Parathyroid adenoma (tissue), 2 donors: ENCODE measurements at regions not wholly inside any gene's neighbourhood (a gene's known extent, or its start where the extent isn't known, plus 50 kb on each side); places are given as distances from the start of the nearest gene placed in this dataset.

Experiments
- H2AFZ ChIP-seq: fragments of 300-600 bp; sonication (generic); one replicate; pipeline ENCODE4 v1.7.0; 2017; ENCODE audit warnings: antibody characterized with exemption, mild to moderate bottlenecking
- H3K27ac ChIP-seq: fragments of 300-600 bp; sonication (generic); one replicate; pipeline ENCODE4 v1.7.0; 2017
- H3K27me3 ChIP-seq: fragments of 300-600 bp; sonication (generic); one replicate; pipeline ENCODE4 v1.7.0; 2017; ENCODE audit warnings: low read length; ENCODE audit not compliant: control insufficient read depth, insufficient read depth
- H3K36me3 ChIP-seq: fragments of 300-600 bp; sonication (generic); one replicate; pipeline ENCODE4 v1.7.0; 2017; ENCODE audit warnings: low read length; ENCODE audit not compliant: control insufficient read depth, insufficient read depth
- H3K4me1 ChIP-seq: fragments of 300-600 bp; sonication (generic); one replicate; pipeline ENCODE4 v1.7.0; 2017; ENCODE audit warnings: control low read depth
- H3K4me2 ChIP-seq: fragments of 300-600 bp; sonication (generic); one replicate; pipeline ENCODE4 v1.7.0; 2017; ENCODE audit warnings: low read length
- H3K4me3 ChIP-seq: fragments of 300-600 bp; sonication (generic); one replicate; pipeline ENCODE4 v1.7.0; 2017; ENCODE audit warnings: low read depth, low read length
- H3K79me2 ChIP-seq: fragments of 300-600 bp; sonication (generic); one replicate; pipeline ENCODE4 v1.7.0; 2017; ENCODE audit warnings: control low read depth
- H3K9ac ChIP-seq: fragments of 300-600 bp; sonication (generic); one replicate; pipeline ENCODE4 v1.7.0; 2017; ENCODE audit warnings: mild to moderate bottlenecking
- H3K9me3 ChIP-seq: fragments of 300-600 bp; sonication (generic); one replicate; pipeline ENCODE4 v1.7.0; 2017; ENCODE audit warnings: low read length; ENCODE audit not compliant: control insufficient read depth
- CTCF ChIP-seq: fragments of 300-600 bp; sonication (generic); IDR thresholded peaks from one replicate; pipeline ENCODE4 v1.7.0; 2017; ENCODE audit warnings: antibody characterized with exemption, mild to moderate bottlenecking
- donor health status: primary hyperparathyroidism.

- Histone ChIP-seq H3K9me3 (no peaks in the 10 kb centered on the region), H3K27me3 (no peaks in the 10 kb centered on the region), H3K4me2 (no peak overlapping the region), H3K79me2 (no peaks in the 10 kb centered on the region), H3K4me1 (no peaks in the 10 kb centered on the region), H3K27ac (no peak overlapping the region), H2AFZ (no peak overlapping the region), H3K4me3 (no peak overlapping the region), H3K36me3 (no peaks in the 10 kb centered on the region), H3K9ac (no peak overlapping the region)
- TF ChIP-seq CTCF, result no peak
Observed at GRCh38 chr2:176447616-176448015, 178.4 kb downstream of the MTX2 start.

DNA sequence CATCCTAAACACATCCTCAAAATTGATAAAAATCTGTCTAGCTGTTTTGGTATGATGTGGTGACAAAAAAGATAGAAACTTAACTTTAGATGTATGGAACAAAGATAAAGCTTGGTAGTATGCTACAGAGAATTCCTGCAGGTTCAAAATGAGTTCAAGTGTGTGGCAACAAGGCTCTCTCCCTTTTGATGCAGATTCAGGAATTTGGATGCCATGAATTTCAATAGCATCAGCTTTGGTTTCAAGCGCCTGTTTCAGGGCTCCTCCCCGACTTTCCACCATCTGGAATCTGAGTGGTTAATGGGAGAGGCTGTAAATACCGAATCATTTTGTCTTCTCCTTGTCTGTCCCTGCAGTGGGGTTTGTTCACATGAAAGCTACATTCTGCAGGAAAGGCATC, 180.6 kb downstream of the MTX2 start:
- H3K4me2 ChIP-seq, result no peak overlapping the region
- no peak overlapping the region for H3K4me3 ChIP-seq
- no peak overlapping the region for H3K9ac ChIP-seq
- H3K27ac ChIP-seq, result no peak overlapping the region
- no peak overlapping the region for H2AFZ ChIP-seq
- no peaks in the 10 kb centered on the region for H3K79me2 ChIP-seq
- H3K27me3 ChIP-seq, result no peaks in the 10 kb centered on the region
- no peak for TF ChIP-seq CTCF
- H3K9me3 ChIP-seq, result no peaks in the 10 kb centered on the region
- H3K4me1 ChIP-seq, result no peaks in the 10 kb centered on the region
- no peaks in the 10 kb centered on the region for H3K36me3 ChIP-seq

DNA sequence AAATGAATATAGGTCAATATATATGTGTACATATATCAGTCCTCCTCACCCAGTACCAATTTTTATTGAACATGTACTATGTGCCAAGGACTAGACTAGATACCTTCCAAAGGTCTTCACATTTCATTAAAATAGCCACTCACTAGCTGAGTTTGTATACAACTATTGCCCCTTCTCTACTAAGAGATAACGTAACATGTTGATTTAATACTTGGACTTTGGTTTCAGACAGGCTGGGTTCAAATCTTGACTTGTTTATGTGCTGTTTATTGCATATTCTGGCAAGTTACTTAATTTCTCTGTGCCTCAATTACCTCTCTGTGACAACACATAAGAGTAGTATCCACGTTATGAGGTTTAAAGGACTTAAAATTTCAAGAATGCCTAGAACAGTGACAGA, 184.5 kb downstream of the MTX2 start:
- Histone ChIP-seq H3K79me2 (no peaks in the 10 kb centered on the region), H3K4me2 (no peak overlapping the region), H3K36me3 (no peaks in the 10 kb centered on the region), H3K27me3 (no peaks in the 10 kb centered on the region), H3K9me3 (no peaks in the 10 kb centered on the region), H3K9ac (no peak overlapping the region), H3K4me1 (no peaks in the 10 kb centered on the region), H3K4me3 (no peak overlapping the region), H2AFZ (no peak overlapping the region), H3K27ac (no peak overlapping the region)
- no peak for TF ChIP-seq CTCF

GRCh38 chr2:176454893-176455815, 185.9 kb downstream of the MTX2 start:
- H3K36me3 ChIP-seq, result no peaks in the 10 kb centered on the region
- no peaks in the 10 kb centered on the region for H3K9me3 ChIP-seq
- no peaks in the 10 kb centered on the region for H3K79me2 ChIP-seq
- no peaks in the 10 kb centered on the region for H3K27me3 ChIP-seq
- no peaks in the 10 kb centered on the region for H3K4me1 ChIP-seq
- no peak overlapping the region for H3K27ac ChIP-seq
- peak; percentile 86 for TF ChIP-seq CTCF
- H3K9ac ChIP-seq, result no peak overlapping the region
- H3K4me3 ChIP-seq, result no peak overlapping the region
- no peak overlapping the region for H3K4me2 ChIP-seq
- no peak overlapping the region for H2AFZ ChIP-seq
